PC-9 (cell line): ENCODE measurements at regions not wholly inside any gene's neighbourhood (a gene's known extent, or its start where the extent isn't known, plus 50 kb on each side); places are given as distances from the start of the nearest gene placed in this dataset.

Experiments used
- BruUV-seq: library from RNA; stranded (reverse); fragments of 400-500 nt; replicated peaks from 2 replicates; lab custom pipeline; 2021; lab: Mats Ljungman, UMichigan
- CTCF ChIA-PET: fragments of 300-600 bp; sonication (Branson Sonifier 250); formaldehyde crosslinking; loops from one replicate; lab custom pipeline; 2022; ENCODE audit warnings: antibody characterized with exemption; lab: Charles Lee
- POLR2A ChIA-PET: fragments of 300-600 bp; sonication (Branson Sonifier 250); formaldehyde crosslinking; loops from one replicate; lab custom pipeline; 2022; ENCODE audit warnings: antibody characterized with exemption; ENCODE audit not compliant: unreplicated experiment; lab: Charles Lee
- DNase-seq, 2 experiments: peaks; one replicate each; pipeline versions ENCODE4 v3.0.0 to v3.0.0-alpha.2; 2015 to 2022; ENCODE audit warnings: mixed read lengths in 1 of 2
- H2AFZ ChIP-seq: fragments of 200-600 bp; sonication (generic); 2 replicates; pipeline ENCODE4 v1.8.1; 2017; ENCODE audit warnings: antibody characterized with exemption
- H3F3A ChIP-seq: fragments of 200-600 bp; sonication (generic); 2 replicates; pipeline ENCODE4 v1.8.1; 2017; ENCODE audit warnings: antibody characterized with exemption, mild to moderate bottlenecking, low read depth; ENCODE audit not compliant: insufficient read depth
- H3K27ac ChIP-seq: fragments of 200-600 bp; sonication (generic); 2 replicates; pipeline ENCODE4 v1.6.1; 2016; ENCODE audit warnings: mixed run types
- H3K27me3 ChIP-seq: fragments of 200-600 bp; sonication (generic); 2 replicates; pipeline ENCODE4 v1.6.1; 2016; ENCODE audit warnings: low read depth, mixed run types; ENCODE audit not compliant: insufficient read depth
- H3K36me3 ChIP-seq: fragments of 200-600 bp; sonication (generic); 2 replicates; pipeline ENCODE4 v1.6.1; 2016; ENCODE audit warnings: low read depth, mixed run types
- H3K4me1 ChIP-seq: fragments of 200-600 bp; sonication (generic); replicated peaks from 2 replicates; pipeline ENCODE4 v1.6.1; 2016; ENCODE audit warnings: mixed run types; ENCODE audit not compliant: insufficient read depth
- H3K4me2 ChIP-seq: fragments of 200-600 bp; sonication (generic); 2 replicates; pipeline ENCODE4 v1.6.1; 2017; ENCODE audit warnings: mixed run types
- H3K4me3 ChIP-seq: fragments of 200-600 bp; sonication (generic); 2 replicates; pipeline ENCODE4 v1.6.1; 2016; ENCODE audit warnings: mixed run types
- H3K79me2 ChIP-seq: fragments of 200-600 bp; sonication (generic); 2 replicates; pipeline ENCODE4 v1.6.1; 2017; ENCODE audit warnings: low read depth, mixed run types
- H3K9me2 ChIP-seq: fragments of 200-600 bp; sonication (generic); 2 replicates; pipeline ENCODE4 v1.8.1; 2017; ENCODE audit warnings: mild to moderate bottlenecking; ENCODE audit not compliant: insufficient read depth
- H3K9me3 ChIP-seq: fragments of 200-600 bp; sonication (generic); 2 replicates; pipeline ENCODE4 v1.8.1; 2016; ENCODE audit warnings: low read depth; ENCODE audit not compliant: insufficient read depth
- H4K20me1 ChIP-seq: fragments of 200-600 bp; sonication (generic); 2 replicates; pipeline ENCODE4 v1.8.1; 2017; ENCODE audit not compliant: insufficient read depth
- EZH2 ChIP-seq: fragments of 200-600 bp; sonication (generic); IDR thresholded peaks from 2 replicates; pipeline ENCODE4 v1.8.0; 2017; ENCODE audit warnings: antibody characterized with exemption, low read depth
- intact Hi-C: fragments of 100-400 bp; cut with micrococcal nuclease; formaldehyde crosslinking; loops from one replicate; pipeline ENCODE4 v1.10.0; 2022; ENCODE audit not compliant: unreplicated experiment
- TF ChIP-seq, protein P1 (sequence below): fragments of 200-600 bp; sonication (generic); conservative IDR thresholded peaks from 2 replicates; pipeline ENCODE4 v1.6.1; 2017; ENCODE audit warnings: mixed run types, antibody characterized with exemption, mild to moderate bottlenecking, moderate library complexity

DNA sequence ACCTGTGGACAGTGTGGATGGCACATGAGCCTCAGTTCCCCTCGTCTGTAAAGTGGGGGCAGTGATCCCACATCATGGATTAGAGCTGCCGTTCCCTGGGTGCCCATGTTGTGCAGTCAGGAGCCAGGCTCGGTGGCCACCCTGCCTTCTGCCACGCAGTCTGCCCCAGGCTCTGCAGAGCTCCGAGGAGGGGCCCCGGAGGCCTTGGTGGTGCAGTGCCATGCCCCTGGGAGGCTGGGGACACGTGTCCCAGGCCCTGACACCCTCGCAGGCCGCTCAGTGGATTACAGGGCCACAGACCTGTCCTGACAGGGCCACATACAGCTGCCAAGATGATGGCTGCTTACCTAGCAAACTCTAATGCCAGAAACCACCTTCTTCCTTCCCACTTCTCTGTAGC is 59.7 kb upstream of the ZNF469 start:
- DNase-seq = no peak
- no peak overlapping the region for H3K4me2 ChIP-seq
- H3K36me3 ChIP-seq = no peaks in the 10 kb centered on the region
- BruUV-seq = no TSS peak
- CTCF ChIA-PET = no interaction called here
- H3K9me3 ChIP-seq = no peaks in the 10 kb centered on the region
- H3K4me3 ChIP-seq = no peak overlapping the region
- no peak overlapping the region for H3K27ac ChIP-seq
- no peaks in the 10 kb centered on the region for H3K79me2 ChIP-seq
- intact Hi-C loops = no loop called here
- TF ChIP-seq, protein P1, sequence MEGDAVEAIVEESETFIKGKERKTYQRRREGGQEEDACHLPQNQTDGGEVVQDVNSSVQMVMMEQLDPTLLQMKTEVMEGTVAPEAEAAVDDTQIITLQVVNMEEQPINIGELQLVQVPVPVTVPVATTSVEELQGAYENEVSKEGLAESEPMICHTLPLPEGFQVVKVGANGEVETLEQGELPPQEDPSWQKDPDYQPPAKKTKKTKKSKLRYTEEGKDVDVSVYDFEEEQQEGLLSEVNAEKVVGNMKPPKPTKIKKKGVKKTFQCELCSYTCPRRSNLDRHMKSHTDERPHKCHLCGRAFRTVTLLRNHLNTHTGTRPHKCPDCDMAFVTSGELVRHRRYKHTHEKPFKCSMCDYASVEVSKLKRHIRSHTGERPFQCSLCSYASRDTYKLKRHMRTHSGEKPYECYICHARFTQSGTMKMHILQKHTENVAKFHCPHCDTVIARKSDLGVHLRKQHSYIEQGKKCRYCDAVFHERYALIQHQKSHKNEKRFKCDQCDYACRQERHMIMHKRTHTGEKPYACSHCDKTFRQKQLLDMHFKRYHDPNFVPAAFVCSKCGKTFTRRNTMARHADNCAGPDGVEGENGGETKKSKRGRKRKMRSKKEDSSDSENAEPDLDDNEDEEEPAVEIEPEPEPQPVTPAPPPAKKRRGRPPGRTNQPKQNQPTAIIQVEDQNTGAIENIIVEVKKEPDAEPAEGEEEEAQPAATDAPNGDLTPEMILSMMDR = no peak
- TF ChIP-seq EZH2 = no peak
- no peaks in the 10 kb centered on the region for H3K9me2 ChIP-seq
- no peaks in the 10 kb centered on the region for H3F3A ChIP-seq
- H3K4me1 ChIP-seq = no peaks in the 10 kb centered on the region
- no peaks in the 10 kb centered on the region for H4K20me1 ChIP-seq
- H3K27me3 ChIP-seq = no peaks in the 10 kb centered on the region
- no peak overlapping the region for H2AFZ ChIP-seq
- POLR2A ChIA-PET = no interaction called here

DNA sequence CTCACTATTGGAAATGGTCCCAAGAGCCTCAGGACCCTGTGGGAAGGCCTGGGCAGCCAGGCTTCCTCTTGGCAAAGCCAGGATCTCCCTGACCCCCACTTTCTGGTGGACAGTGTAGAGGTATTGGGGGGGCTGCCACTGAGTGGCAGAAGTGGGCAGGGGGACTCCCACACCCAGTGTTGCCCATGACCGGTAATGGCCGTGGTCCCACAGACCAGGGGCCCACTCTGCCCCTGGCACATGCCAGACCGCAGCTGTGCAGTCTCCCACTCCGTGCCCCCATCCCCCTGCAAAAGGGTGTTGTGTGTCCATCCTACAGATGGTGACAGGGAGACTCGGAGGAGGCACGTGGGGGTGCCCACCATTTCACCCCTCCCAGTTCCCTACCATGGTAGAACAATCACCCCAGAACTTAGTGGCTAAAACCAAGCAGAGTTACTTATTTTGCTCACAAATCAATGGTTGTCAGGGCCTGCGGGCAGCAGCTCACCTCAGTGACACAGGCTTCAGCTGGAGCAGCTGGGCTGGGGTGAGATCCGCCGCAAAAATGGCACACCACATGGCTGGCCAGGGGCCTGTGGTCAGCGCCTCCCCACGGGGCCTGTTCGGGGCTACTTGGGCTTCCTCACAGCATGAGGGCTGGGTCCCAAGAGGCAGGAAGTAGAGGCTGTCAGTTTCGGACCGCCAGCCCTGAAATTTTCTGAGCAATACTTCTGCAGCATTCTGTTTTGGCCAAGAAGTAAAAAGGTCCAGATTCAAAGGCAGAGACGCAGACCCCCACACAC is 59.0 kb upstream of the ZNF469 start:
- Histone ChIP-seq H3K27ac (no peak overlapping the region), H3K27me3 (no peaks in the 10 kb centered on the region), H3F3A (no peaks in the 10 kb centered on the region), H3K4me3 (no peak overlapping the region), H3K9me3 (no peaks in the 10 kb centered on the region), H3K79me2 (no peaks in the 10 kb centered on the region), H3K4me2 (no peak overlapping the region), H3K36me3 (no peaks in the 10 kb centered on the region), H2AFZ (no peak overlapping the region), H4K20me1 (no peaks in the 10 kb centered on the region), H3K4me1 (no peaks in the 10 kb centered on the region), H3K9me2 (no peaks in the 10 kb centered on the region)
- POLR2A ChIA-PET = no interaction called here
- no peak for TF ChIP-seq EZH2
- TF ChIP-seq, protein P1 = no peak
- BruUV-seq = no TSS peak
- DNase-seq = no peak
- CTCF ChIA-PET = no interaction called here
- intact Hi-C loops = no loop called here

DNA sequence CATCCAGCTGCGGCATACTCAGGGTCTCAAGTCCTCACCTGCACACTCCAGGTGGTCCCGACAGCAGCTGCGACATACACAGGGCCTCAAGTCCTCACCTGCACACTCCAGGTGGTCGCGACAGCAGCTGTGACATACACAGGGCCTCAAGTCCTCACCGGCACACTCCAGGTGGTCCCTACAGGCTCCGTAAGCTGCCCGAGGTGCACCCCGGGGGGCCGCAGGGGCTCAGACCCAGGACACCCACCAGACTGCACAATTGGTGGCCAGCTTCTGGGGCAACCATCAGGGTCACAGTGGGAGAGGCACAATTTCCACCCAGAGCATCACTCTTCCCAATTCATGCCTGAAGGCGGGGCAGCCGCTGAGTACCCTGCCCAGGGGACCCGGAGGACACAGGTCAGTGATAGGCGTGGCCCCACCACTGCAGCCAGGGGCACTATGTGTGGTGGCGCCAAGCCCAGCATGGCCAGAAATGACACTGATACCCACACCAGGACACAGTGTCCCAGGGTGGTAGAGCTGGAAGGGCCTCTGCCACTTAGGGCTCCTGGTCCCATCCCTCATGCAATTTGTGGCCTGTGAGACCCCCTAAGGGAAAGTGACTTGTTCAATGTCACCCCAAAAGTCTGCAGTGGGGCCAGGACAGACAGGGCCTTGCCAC is 57.5 kb upstream of the ZNF469 start:
- ChIA-PET POLR2A (no interaction called here), CTCF (no interaction called here)
- no TSS peak for BruUV-seq

More for the DNA sequence above, 57.5 kb upstream of the ZNF469 start:
- no peak overlapping the region for H2AFZ ChIP-seq
- H3K4me3 ChIP-seq = no peak overlapping the region
- no peaks in the 10 kb centered on the region for H3K79me2 ChIP-seq
- intact Hi-C loops = no loop called here
- H3K27ac ChIP-seq = no peak overlapping the region
- H4K20me1 ChIP-seq = no peaks in the 10 kb centered on the region
- no peaks in the 10 kb centered on the region for H3K36me3 ChIP-seq
- H3K9me3 ChIP-seq = no peaks in the 10 kb centered on the region
- no peak overlapping the region for H3K4me2 ChIP-seq
- no peak for DNase-seq
- no peaks in the 10 kb centered on the region for H3K27me3 ChIP-seq
- no peak for TF ChIP-seq EZH2
- TF ChIP-seq, protein P1 = no peak
- no peaks in the 10 kb centered on the region for H3F3A ChIP-seq
- no peaks in the 10 kb centered on the region for H3K9me2 ChIP-seq
- H3K4me1 ChIP-seq = no peaks in the 10 kb centered on the region
